HEK293 (cell line): ENCODE measurements at regions not wholly inside any gene's neighbourhood (a gene's known extent, or its start where the extent isn't known, plus 50 kb on each side); places are given as distances from the start of the nearest gene placed in this dataset.

ENCODE experiments used
- CTCF ChIA-PET: fragments of 350-600 bp; formaldehyde crosslinking; extraction: SDS; loops from one replicate; lab custom pipeline; 2021; ENCODE audit warnings: antibody characterized with exemption; lab: Yijun Ruan, JAX
- POLR2A ChIA-PET: fragments of 300-600 bp; formaldehyde crosslinking; extraction: SDS; loops from one replicate; lab custom pipeline; 2020; ENCODE audit warnings: antibody characterized with exemption, inconsistent platforms; lab: Yijun Ruan, JAX
- H3K27ac ChIP-seq: fragments of 200-500 bp; sonication (Bioruptor generic); 2 replicates; pipeline ENCODE4 v1.5.1; 2014; ENCODE audit warnings: low read depth, low read length, control low read depth, inconsistent platforms; ENCODE audit errors: extremely low read depth
- H3K36me3 ChIP-seq, 2 experiments: fragments of 200-500 bp in 1 of 2; sonication (Bioruptor generic) in 1 of 2; 1 replicate in 1 of 2; 2 replicates in 1 of 2; pipeline ENCODE4 v1.5.1; 2014 to 2017; ENCODE audit warnings: inconsistent platforms in 2 of 2, low read length in 2 of 2; ENCODE audit not compliant: control insufficient read depth in 2 of 2, insufficient read depth in 1 of 2
- H3K4me1 ChIP-seq: fragments of 200-500 bp; sonication (Bioruptor generic); 2 replicates; pipeline ENCODE4 v1.5.1; 2014; ENCODE audit warnings: mild to moderate bottlenecking, low read length, inconsistent platforms; ENCODE audit not compliant: control insufficient read depth, insufficient read depth
- H3K4me3 ChIP-seq: 2 replicates; pipeline ENCODE4 v1.5.1; 2011; ENCODE audit warnings: low read depth, mild to moderate bottlenecking, control low read depth, low read length, moderate library complexity
- H3K9me3 ChIP-seq: fragments of 200-500 bp; sonication (Bioruptor generic); 2 replicates; pipeline ENCODE4 v1.5.1; 2014; ENCODE audit warnings: low read depth, low read length, inconsistent platforms; ENCODE audit not compliant: control insufficient read depth, insufficient read depth
- GFI1B ChIP-seq: fragments of 450-650 bp; formaldehyde crosslinking; IDR thresholded peaks from 2 replicates; pipeline ENCODE4 v1.5.1; 2016; ENCODE audit warnings: missing biosample characterization, missing genetic modification characterization
- HOXD13 ChIP-seq: sonication (generic); formaldehyde crosslinking; IDR thresholded peaks from 2 replicates; pipeline ENCODE4 v1.8.0; 2022; ENCODE audit warnings: missing genetic modification reagents, borderline replicate concordance
- OSR2 ChIP-seq: fragments of 450-650 bp; formaldehyde crosslinking; IDR thresholded peaks from 2 replicates; pipeline ENCODE4 v1.5.1; 2016; ENCODE audit warnings: missing biosample characterization, missing genetic modification characterization
- SCRT2 ChIP-seq: fragments of 450-650 bp; formaldehyde crosslinking; IDR thresholded peaks from 2 replicates; pipeline ENCODE4 v1.5.1; 2016; ENCODE audit warnings: missing biosample characterization, missing genetic modification characterization
- SP3 ChIP-seq: fragments of 450-650 bp; formaldehyde crosslinking; IDR thresholded peaks from 2 replicates; pipeline ENCODE4 v1.5.1; 2016; ENCODE audit warnings: missing biosample characterization, missing genetic modification characterization
- ZBTB21 ChIP-seq: fragments of 450-650 bp; formaldehyde crosslinking; IDR thresholded peaks from 2 replicates; pipeline ENCODE4 v1.5.1; 2017; ENCODE audit warnings: missing biosample characterization, missing genetic modification characterization
- ZNF112 ChIP-seq: fragments of 450-650 bp; formaldehyde crosslinking; IDR thresholded peaks from 2 replicates; pipeline ENCODE4 v1.5.0; 2017; ENCODE audit warnings: missing biosample characterization, missing genetic modification characterization
- ZNF155 ChIP-seq: fragments of 450-650 bp; formaldehyde crosslinking; IDR thresholded peaks from 2 replicates; pipeline ENCODE4 v1.5.1; 2016; ENCODE audit warnings: missing biosample characterization, missing genetic modification characterization
- ZNF214 ChIP-seq: fragments of 450-650 bp; formaldehyde crosslinking; IDR thresholded peaks from 2 replicates; pipeline ENCODE4 v1.5.1; 2017; ENCODE audit warnings: missing biosample characterization, mild to moderate bottlenecking, missing genetic modification characterization, borderline replicate concordance
- ZNF416 ChIP-seq: fragments of 450-650 bp; formaldehyde crosslinking; IDR thresholded peaks from 2 replicates; pipeline ENCODE4 v1.5.1; 2016; ENCODE audit warnings: missing biosample characterization, missing genetic modification characterization
- ZNF560 ChIP-seq: fragments of 450-650 bp; formaldehyde crosslinking; IDR thresholded peaks from 2 replicates; pipeline ENCODE4 v1.5.1; 2017; ENCODE audit warnings: missing biosample characterization, missing genetic modification characterization, borderline replicate concordance
- ZNF610 ChIP-seq: fragments of 450-650 bp; formaldehyde crosslinking; IDR thresholded peaks from 2 replicates; pipeline ENCODE4 v1.5.1; 2016; ENCODE audit warnings: missing biosample characterization, missing genetic modification characterization, borderline replicate concordance
- ZNF654 ChIP-seq: fragments of 450-650 bp; formaldehyde crosslinking; IDR thresholded peaks from 2 replicates; pipeline ENCODE4 v1.5.1; 2016; ENCODE audit warnings: low read depth, missing biosample characterization, missing genetic modification characterization
- ZNF768 ChIP-seq: fragments of 450-650 bp; formaldehyde crosslinking; IDR thresholded peaks from 2 replicates; pipeline ENCODE4 v1.5.1; 2018; ENCODE audit warnings: missing biosample characterization, mild to moderate bottlenecking, missing genetic modification characterization
- ZXDB ChIP-seq: fragments of 450-650 bp; formaldehyde crosslinking; IDR thresholded peaks from 2 replicates; pipeline ENCODE4 v1.5.1; 2016; ENCODE audit warnings: missing biosample characterization, missing genetic modification characterization
- TF ChIP-seq, protein P1 (sequence below): fragments of 450-650 bp; formaldehyde crosslinking; IDR thresholded peaks from 2 replicates; pipeline ENCODE4 v1.5.1; 2016; ENCODE audit warnings: missing biosample characterization, missing genetic modification characterization
- TF ChIP-seq, protein P2 (sequence below): fragments of 450-650 bp; formaldehyde crosslinking; IDR thresholded peaks from 2 replicates; pipeline ENCODE4 v1.5.1; 2016; ENCODE audit warnings: missing biosample characterization, missing genetic modification characterization
- TF ChIP-seq, protein P3 (sequence below): fragments of 450-650 bp; formaldehyde crosslinking; IDR thresholded peaks from 2 replicates; pipeline ENCODE4 v1.5.1; 2016; ENCODE audit warnings: missing biosample characterization, missing genetic modification characterization, borderline replicate concordance

DNA sequence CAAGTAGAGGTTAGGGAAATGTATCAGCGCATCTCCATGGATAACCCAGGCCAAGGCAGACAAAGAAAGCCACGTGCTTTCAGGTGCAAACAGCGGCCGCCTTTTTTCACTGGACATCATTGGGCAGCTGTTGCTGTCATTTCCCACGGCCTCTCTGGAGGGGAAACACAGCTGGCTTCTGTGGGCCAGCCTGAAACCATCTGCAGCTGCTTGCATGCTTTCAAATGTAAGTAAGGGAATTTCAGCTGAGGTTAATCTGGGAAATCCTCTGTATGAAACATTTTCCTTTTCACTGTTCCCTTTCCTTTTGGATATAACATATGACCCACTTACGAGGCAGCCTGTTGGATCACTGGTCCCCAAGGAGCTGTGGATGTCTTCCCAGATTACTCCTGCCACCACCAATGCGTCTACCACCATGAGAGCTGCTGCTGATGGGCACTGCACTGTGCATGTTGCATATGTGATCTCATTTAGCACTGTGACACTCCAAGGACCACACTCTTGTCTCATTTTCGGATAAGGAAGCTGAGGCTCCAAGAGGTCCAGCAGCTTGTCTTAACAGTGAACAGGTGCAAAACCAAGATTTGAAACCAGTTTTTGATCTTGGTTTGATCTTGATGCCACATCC lies 106.3 kb downstream of the C9orf152 start:
- Histone ChIP-seq H3K4me3 (no peak overlapping the region), H3K9me3 (no peaks in the 10 kb centered on the region), H3K27ac (no peak overlapping the region), H3K36me3 (no peaks in the 10 kb centered on the region), H3K4me1 (0 out of 2 replicates have a peak, but pooled peaks cover 6% of the 10 kb centered on the region)
- POLR2A ChIA-PET: no interaction called here
- CTCF ChIA-PET: interaction anchor here (0.5 kb wide), 1 partner anchor 232 kb away, joined by 3 read pairs; no protein-coding TSS in a partner anchor
- TF ChIP-seq ZNF112 (tag by site-specific recombination) (no peak), ZNF560 (tag by site-specific recombination) (no peak)
- TF ChIP-seq, all 188 proteins: peak for 0

DNA sequence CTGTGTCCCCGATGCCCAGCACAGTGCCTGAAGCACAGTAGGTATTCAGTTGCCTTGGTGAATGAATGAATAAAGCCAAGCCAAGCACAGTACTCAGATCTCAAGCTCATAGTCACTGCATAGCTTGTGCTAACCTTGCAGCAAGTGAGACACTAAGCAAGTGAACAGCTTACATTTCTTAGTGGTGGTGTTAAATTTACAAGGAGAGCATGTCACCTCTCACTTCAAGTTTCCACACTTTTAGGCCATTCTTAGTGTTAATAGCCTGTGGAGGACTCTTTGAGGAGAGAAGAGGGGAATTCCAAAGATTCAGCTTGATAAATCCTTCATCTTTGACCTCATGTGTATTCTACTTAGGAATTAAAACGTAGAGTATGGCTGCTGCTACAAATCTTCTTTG lies 104.7 kb downstream of the C9orf152 start:
- Histone ChIP-seq H3K4me3 (no peak overlapping the region), H3K36me3 (no peaks in the 10 kb centered on the region), H3K4me1 (0 out of 2 replicates have a peak, but pooled peaks cover 6% of the 10 kb centered on the region), H3K9me3 (no peaks in the 10 kb centered on the region), H3K27ac (no peak overlapping the region)
- CTCF ChIA-PET: interaction anchor here (0.6 to 1.1 kb wide), 2 partner anchors 201 to 323 kb away, joined by 3 read pairs; partner anchors contain the start of gene PALM2AKAP2
- TF ChIP-seq, protein P1, sequence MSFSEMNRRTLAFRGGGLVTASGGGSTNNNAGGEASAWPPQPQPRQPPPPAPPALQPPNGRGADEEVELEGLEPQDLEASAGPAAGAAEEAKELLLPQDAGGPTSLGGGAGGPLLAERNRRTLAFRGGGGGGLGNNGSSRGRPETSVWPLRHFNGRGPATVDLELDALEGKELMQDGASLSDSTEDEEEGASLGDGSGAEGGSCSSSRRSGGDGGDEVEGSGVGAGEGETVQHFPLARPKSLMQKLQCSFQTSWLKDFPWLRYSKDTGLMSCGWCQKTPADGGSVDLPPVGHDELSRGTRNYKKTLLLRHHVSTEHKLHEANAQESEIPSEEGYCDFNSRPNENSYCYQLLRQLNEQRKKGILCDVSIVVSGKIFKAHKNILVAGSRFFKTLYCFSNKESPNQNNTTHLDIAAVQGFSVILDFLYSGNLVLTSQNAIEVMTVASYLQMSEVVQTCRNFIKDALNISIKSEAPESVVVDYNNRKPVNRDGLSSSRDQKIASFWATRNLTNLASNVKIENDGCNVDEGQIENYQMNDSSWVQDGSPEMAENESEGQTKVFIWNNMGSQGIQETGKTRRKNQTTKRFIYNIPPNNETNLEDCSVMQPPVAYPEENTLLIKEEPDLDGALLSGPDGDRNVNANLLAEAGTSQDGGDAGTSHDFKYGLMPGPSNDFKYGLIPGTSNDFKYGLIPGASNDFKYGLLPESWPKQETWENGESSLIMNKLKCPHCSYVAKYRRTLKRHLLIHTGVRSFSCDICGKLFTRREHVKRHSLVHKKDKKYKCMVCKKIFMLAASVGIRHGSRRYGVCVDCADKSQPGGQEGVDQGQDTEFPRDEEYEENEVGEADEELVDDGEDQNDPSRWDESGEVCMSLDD (tag by site-specific recombination): no peak
- no peak for TF ChIP-seq OSR2 (tag by site-specific recombination)
- TF ChIP-seq SCRT2 (tag by site-specific recombination): no peak
- TF ChIP-seq ZNF214 (tag by site-specific recombination): no peak
- no peak for TF ChIP-seq ZXDB (tag by site-specific recombination)
- no peak for TF ChIP-seq ZNF654 (tag by site-specific recombination)
- TF ChIP-seq, protein P2, sequence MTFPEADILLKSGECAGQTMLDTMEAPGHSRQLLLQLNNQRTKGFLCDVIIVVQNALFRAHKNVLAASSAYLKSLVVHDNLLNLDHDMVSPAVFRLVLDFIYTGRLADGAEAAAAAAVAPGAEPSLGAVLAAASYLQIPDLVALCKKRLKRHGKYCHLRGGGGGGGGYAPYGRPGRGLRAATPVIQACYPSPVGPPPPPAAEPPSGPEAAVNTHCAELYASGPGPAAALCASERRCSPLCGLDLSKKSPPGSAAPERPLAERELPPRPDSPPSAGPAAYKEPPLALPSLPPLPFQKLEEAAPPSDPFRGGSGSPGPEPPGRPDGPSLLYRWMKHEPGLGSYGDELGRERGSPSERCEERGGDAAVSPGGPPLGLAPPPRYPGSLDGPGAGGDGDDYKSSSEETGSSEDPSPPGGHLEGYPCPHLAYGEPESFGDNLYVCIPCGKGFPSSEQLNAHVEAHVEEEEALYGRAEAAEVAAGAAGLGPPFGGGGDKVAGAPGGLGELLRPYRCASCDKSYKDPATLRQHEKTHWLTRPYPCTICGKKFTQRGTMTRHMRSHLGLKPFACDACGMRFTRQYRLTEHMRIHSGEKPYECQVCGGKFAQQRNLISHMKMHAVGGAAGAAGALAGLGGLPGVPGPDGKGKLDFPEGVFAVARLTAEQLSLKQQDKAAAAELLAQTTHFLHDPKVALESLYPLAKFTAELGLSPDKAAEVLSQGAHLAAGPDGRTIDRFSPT (tag by site-specific recombination): no peak
- no peak for TF ChIP-seq HOXD13 (CRISPR knock-in tag)
- TF ChIP-seq, protein P3, sequence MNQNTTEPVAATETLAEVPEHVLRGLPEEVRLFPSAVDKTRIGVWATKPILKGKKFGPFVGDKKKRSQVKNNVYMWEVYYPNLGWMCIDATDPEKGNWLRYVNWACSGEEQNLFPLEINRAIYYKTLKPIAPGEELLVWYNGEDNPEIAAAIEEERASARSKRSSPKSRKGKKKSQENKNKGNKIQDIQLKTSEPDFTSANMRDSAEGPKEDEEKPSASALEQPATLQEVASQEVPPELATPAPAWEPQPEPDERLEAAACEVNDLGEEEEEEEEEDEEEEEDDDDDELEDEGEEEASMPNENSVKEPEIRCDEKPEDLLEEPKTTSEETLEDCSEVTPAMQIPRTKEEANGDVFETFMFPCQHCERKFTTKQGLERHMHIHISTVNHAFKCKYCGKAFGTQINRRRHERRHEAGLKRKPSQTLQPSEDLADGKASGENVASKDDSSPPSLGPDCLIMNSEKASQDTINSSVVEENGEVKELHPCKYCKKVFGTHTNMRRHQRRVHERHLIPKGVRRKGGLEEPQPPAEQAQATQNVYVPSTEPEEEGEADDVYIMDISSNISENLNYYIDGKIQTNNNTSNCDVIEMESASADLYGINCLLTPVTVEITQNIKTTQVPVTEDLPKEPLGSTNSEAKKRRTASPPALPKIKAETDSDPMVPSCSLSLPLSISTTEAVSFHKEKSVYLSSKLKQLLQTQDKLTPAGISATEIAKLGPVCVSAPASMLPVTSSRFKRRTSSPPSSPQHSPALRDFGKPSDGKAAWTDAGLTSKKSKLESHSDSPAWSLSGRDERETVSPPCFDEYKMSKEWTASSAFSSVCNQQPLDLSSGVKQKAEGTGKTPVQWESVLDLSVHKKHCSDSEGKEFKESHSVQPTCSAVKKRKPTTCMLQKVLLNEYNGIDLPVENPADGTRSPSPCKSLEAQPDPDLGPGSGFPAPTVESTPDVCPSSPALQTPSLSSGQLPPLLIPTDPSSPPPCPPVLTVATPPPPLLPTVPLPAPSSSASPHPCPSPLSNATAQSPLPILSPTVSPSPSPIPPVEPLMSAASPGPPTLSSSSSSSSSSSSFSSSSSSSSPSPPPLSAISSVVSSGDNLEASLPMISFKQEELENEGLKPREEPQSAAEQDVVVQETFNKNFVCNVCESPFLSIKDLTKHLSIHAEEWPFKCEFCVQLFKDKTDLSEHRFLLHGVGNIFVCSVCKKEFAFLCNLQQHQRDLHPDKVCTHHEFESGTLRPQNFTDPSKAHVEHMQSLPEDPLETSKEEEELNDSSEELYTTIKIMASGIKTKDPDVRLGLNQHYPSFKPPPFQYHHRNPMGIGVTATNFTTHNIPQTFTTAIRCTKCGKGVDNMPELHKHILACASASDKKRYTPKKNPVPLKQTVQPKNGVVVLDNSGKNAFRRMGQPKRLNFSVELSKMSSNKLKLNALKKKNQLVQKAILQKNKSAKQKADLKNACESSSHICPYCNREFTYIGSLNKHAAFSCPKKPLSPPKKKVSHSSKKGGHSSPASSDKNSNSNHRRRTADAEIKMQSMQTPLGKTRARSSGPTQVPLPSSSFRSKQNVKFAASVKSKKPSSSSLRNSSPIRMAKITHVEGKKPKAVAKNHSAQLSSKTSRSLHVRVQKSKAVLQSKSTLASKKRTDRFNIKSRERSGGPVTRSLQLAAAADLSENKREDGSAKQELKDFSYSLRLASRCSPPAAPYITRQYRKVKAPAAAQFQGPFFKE (tag by site-specific recombination): no peak
- TF ChIP-seq SP3 (tag by site-specific recombination): no peak
- no peak for TF ChIP-seq ZBTB21
- TF ChIP-seq ZNF610 (tag by site-specific recombination): no peak
- TF ChIP-seq GFI1B (tag by site-specific recombination): no peak
- TF ChIP-seq ZNF155: no peak
- no peak for TF ChIP-seq ZNF416
- no peak for TF ChIP-seq ZNF768
- POLR2A ChIA-PET: no interaction called here
